G401 (cell line): ENCODE measurements at regions not wholly inside any gene's neighbourhood (a gene's known extent, or its start where the extent isn't known, plus 50 kb on each side); places are given as distances from the start of the nearest gene placed in this dataset.

Experiments used
- DNase-seq: peaks from one replicate; pipeline ENCODE4 v3.0.0-alpha.2; 2015; ENCODE audit warnings: low spot score
- in situ Hi-C: cut with HindIII; loops from 2 replicates; pipeline ENCODE4 v1.10.0; 2016; ENCODE audit warnings: low sequenced_read_pairs, mixed read lengths

- in situ Hi-C loops, result no loop called here
- DNase-seq, result no peak
Measured at GRCh38 chr12:107356266-107356936, 263.1 kb upstream of the CRY1 start.

- in situ Hi-C loops, result no loop called here
- no peak for DNase-seq
Measured at GRCh38 chr12:107356937-107357295, 263.6 kb upstream of the CRY1 start.

- in situ Hi-C loops, result no loop called here
- no peak for DNase-seq
Measured at GRCh38 chr12:107359382-107359781, 266.0 kb upstream of the CRY1 start.

- DNase-seq, result no peak
- in situ Hi-C loops, result no loop called here
Measured at GRCh38 chr12:107360033-107360432, 266.7 kb upstream of the CRY1 start.

- DNase-seq, result no peak
- in situ Hi-C loops, result no loop called here
Measured at GRCh38 chr12:107360482-107360881, 267.1 kb upstream of the CRY1 start.

- no peak for DNase-seq
- in situ Hi-C loops, result no loop called here
Measured at GRCh38 chr12:107361970-107362369, 268.6 kb upstream of the CRY1 start.

- no peak for DNase-seq
- in situ Hi-C loops, result no loop called here
Measured at GRCh38 chr12:107362960-107363359, 269.6 kb upstream of the CRY1 start.

GRCh38 chr12:107364875-107365518 is 271.6 kb upstream of the CRY1 start:
- no peak for DNase-seq
- in situ Hi-C loops, result no loop called here

- no peak for DNase-seq
- in situ Hi-C loops, result no loop called here
Measured at GRCh38 chr12:107365703-107366102, 272.4 kb upstream of the CRY1 start.

- in situ Hi-C loops, result no loop called here
- DNase-seq, result no peak
Measured at GRCh38 chr12:107366322-107366721, 273.0 kb upstream of the CRY1 start.

- in situ Hi-C loops, result no loop called here
- no peak for DNase-seq
Measured at GRCh38 chr12:107368586-107368985, 275.2 kb upstream of the CRY1 start.

GRCh38 chr12:107369006-107369405 is 275.7 kb upstream of the CRY1 start:
- in situ Hi-C loops, result no loop called here
- no peak for DNase-seq

- DNase-seq, result no peak
- in situ Hi-C loops, result no loop called here
Measured at GRCh38 chr12:107369679-107370078, 276.3 kb upstream of the CRY1 start.

GRCh38 chr12:107372229-107372658 is 278.9 kb upstream of the CRY1 start:
- no peak for DNase-seq
- in situ Hi-C loops, result no loop called here

GRCh38 chr12:107373238-107373809 is 280.0 kb upstream of the CRY1 start:
- in situ Hi-C loops, result no loop called here
- no peak for DNase-seq

GRCh38 chr12:107374161-107374840 is 281.0 kb upstream of the CRY1 start:
- in situ Hi-C loops, result no loop called here
- no peak for DNase-seq

GRCh38 chr12:107375231-107375630 is 281.9 kb upstream of the CRY1 start:
- in situ Hi-C loops, result no loop called here

GRCh38 chr12:107377596-107378385 is 284.4 kb upstream of the CRY1 start:
- in situ Hi-C loops, result no loop called here
- DNase-seq, result no peak

More at GRCh38 chr12:107375231-107375630, 281.9 kb upstream of the CRY1 start:
- no peak for DNase-seq

- no peak for DNase-seq
- in situ Hi-C loops, result no loop called here
Measured at GRCh38 chr12:107378609-107379008, 285.3 kb upstream of the CRY1 start.
